Kasumi-1 (cell line): ENCODE measurements at regions not wholly inside any gene's neighbourhood (a gene's known extent, or its start where the extent isn't known, plus 50 kb on each side); places are given as distances from the start of the nearest gene placed in this dataset.

Experiments used
- DNase-seq, 2 experiments: peaks; one replicate each; lab custom pipeline; 2025; lab: John Stamatoyannopoulos, UW

GRCh38 chr7:39890411-39890810 lies 59.6 kb upstream of the CDK13 start:
- DNase-seq = no peak

GRCh38 chr7:39891894-39892293 lies 58.2 kb upstream of the CDK13 start:
- DNase-seq = no peak

GRCh38 chr7:39892361-39892760 lies 57.7 kb upstream of the CDK13 start:
- DNase-seq = no peak

GRCh38 chr7:39894904-39895303 lies 55.2 kb upstream of the CDK13 start:
- DNase-seq = no peak

DNA sequence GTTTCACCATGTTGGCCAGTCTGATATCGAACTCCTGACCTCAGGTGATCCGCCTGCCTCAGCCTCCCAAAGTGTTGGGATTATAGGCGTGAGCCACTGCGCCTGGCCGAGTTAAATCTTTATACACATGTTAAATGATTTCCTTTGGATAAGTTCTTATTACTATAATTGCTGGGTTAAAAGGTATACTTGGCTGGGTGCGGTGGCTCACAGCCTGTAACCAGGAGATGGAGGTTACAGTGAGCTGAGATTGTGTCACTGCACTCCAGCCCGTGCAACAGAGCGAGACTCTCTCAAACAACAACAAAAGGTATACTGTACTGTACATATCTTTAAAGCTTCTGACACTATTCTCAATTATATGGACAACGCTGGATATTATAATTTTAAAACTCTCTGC lies 53.2 kb upstream of the CDK13 start:
- no peak for DNase-seq

- peak; percentile 63 to 68 for DNase-seq
Observed at GRCh38 chr7:39898867-39899266, 51.2 kb upstream of the CDK13 start.
